ENCODE measurements at regions not wholly inside any gene's neighbourhood (a gene's known extent, or its start where the extent isn't known, plus 50 kb on each side); places are given as distances from the start of the nearest gene placed in this dataset.

- no peak overlapping the region for H3K27ac Mint-ChIP-seq (ENCODE audit: low read depth, unreplicated experiment)
- H3K4me3 Mint-ChIP-seq (ENCODE audit: unreplicated experiment): no peak overlapping the region
- DNase-seq (ENCODE audit: unreplicated experiment): no peak
- POLR2A ChIA-PET: no interaction called here
- no peaks in the 10 kb centered on the region for H3K4me1 Mint-ChIP-seq (ENCODE audit: insufficient read depth, unreplicated experiment)
- BruUV-seq (replicated peaks): no TSS peak
- no peaks in the 10 kb centered on the region for H3K36me3 Mint-ChIP-seq (ENCODE audit: insufficient read depth, unreplicated experiment)
- intact Hi-C loops (cut with micrococcal nuclease): no loop called here
- H3K9me3 Mint-ChIP-seq (ENCODE audit: unreplicated experiment): no peaks in the 10 kb centered on the region
- no peak for TF ChIP-seq CTCF (IDR thresholded peaks at IDR 0.05; ENCODE audit: unreplicated experiment)
- CTCF ChIA-PET: interaction anchor here (1.6 kb wide), 1 partner anchor 922 kb away, joined by 4 read pairs; no protein-coding TSS in a partner anchor
- H3K27me3 Mint-ChIP-seq (ENCODE audit: insufficient read depth, unreplicated experiment): peaks cover 53% of the 10 kb centered on the region
Observed at GRCh38 chr2:15686643-15687042, 95.0 kb downstream of the DDX1 start.

- Mint-ChIP-seq H3K27me3 (ENCODE audit: insufficient read depth, unreplicated experiment) (peaks cover 53% of the 10 kb centered on the region), H3K27ac (ENCODE audit: low read depth, unreplicated experiment) (no peak overlapping the region), H3K9me3 (ENCODE audit: unreplicated experiment) (no peaks in the 10 kb centered on the region), H3K36me3 (ENCODE audit: insufficient read depth, unreplicated experiment) (no peaks in the 10 kb centered on the region), H3K4me1 (ENCODE audit: insufficient read depth, unreplicated experiment) (no peaks in the 10 kb centered on the region), H3K4me3 (ENCODE audit: unreplicated experiment) (no peak overlapping the region)
- no peak for DNase-seq (ENCODE audit: unreplicated experiment)
- CTCF ChIA-PET: no interaction called here
- no peak for TF ChIP-seq CTCF (IDR thresholded peaks at IDR 0.05; ENCODE audit: unreplicated experiment)
- no TSS peak for BruUV-seq (replicated peaks)
- intact Hi-C loops (cut with micrococcal nuclease): no loop called here
- POLR2A ChIA-PET: no interaction called here
Observed at GRCh38 chr2:15687243-15687642, 95.6 kb downstream of the DDX1 start.

GRCh38 chr2:15687720-15688119, 96.1 kb downstream of the DDX1 start:
- TF ChIP-seq CTCF (IDR thresholded peaks at IDR 0.05; ENCODE audit: unreplicated experiment): no peak
- H3K4me1 Mint-ChIP-seq (ENCODE audit: insufficient read depth, unreplicated experiment): no peaks in the 10 kb centered on the region
- ChIA-PET POLR2A (no interaction called here), CTCF (no interaction called here)
- BruUV-seq (replicated peaks): no TSS peak
- intact Hi-C loops (cut with micrococcal nuclease): no loop called here
- H3K4me3 Mint-ChIP-seq (ENCODE audit: unreplicated experiment): no peak overlapping the region
- H3K27ac Mint-ChIP-seq (ENCODE audit: low read depth, unreplicated experiment): no peak overlapping the region
- peaks cover 53% of the 10 kb centered on the region for H3K27me3 Mint-ChIP-seq (ENCODE audit: insufficient read depth, unreplicated experiment)
- no peak for DNase-seq (ENCODE audit: unreplicated experiment)
- no peaks in the 10 kb centered on the region for H3K36me3 Mint-ChIP-seq (ENCODE audit: insufficient read depth, unreplicated experiment)
- H3K9me3 Mint-ChIP-seq (ENCODE audit: unreplicated experiment): no peaks in the 10 kb centered on the region

GRCh38 chr2:15688924-15689568, 97.4 kb downstream of the DDX1 start:
- H3K36me3 Mint-ChIP-seq (ENCODE audit: insufficient read depth, unreplicated experiment): no peaks in the 10 kb centered on the region
- no peaks in the 10 kb centered on the region for H3K9me3 Mint-ChIP-seq (ENCODE audit: unreplicated experiment)
- peaks cover 53% of the 10 kb centered on the region for H3K27me3 Mint-ChIP-seq (ENCODE audit: insufficient read depth, unreplicated experiment)
- CTCF ChIA-PET: interaction anchor here (0.7 kb wide), 1 partner anchor 110 kb away, joined by 3 read pairs; no protein-coding TSS in a partner anchor
- H3K4me1 Mint-ChIP-seq (ENCODE audit: insufficient read depth, unreplicated experiment): no peaks in the 10 kb centered on the region
- DNase-seq (ENCODE audit: unreplicated experiment): no peak
- no peak overlapping the region for H3K27ac Mint-ChIP-seq (ENCODE audit: low read depth, unreplicated experiment)
- no peak for TF ChIP-seq CTCF (IDR thresholded peaks at IDR 0.05; ENCODE audit: unreplicated experiment)
- no peak overlapping the region for H3K4me3 Mint-ChIP-seq (ENCODE audit: unreplicated experiment)
- POLR2A ChIA-PET: no interaction called here
- BruUV-seq (replicated peaks): no TSS peak
- intact Hi-C loops (cut with micrococcal nuclease): no loop called here

Measured in MCF 10A (cell line).